RWPE1 (cell line): ENCODE measurements at regions not wholly inside any gene's neighbourhood (a gene's known extent, or its start where the extent isn't known, plus 50 kb on each side); places are given as distances from the start of the nearest gene placed in this dataset.

Experiments used
- CTCF ChIA-PET: fragments of 350-600 bp; sonication (Branson Sonifier 250); formaldehyde crosslinking; extraction: SDS; loops from one replicate; lab custom pipeline; 2021; lab: Yijun Ruan, JAX
- POLR2A ChIA-PET: fragments of 400-600 bp; formaldehyde crosslinking; extraction: SDS; loops from one replicate; lab custom pipeline; 2020; ENCODE audit warnings: antibody characterized with exemption; ENCODE audit not compliant: low non-redundant PET; lab: Yijun Ruan, JAX
- DNase-seq: peaks from one replicate; pipeline ENCODE4 v3.0.0; 2012; ENCODE audit warnings: low spot score
- H3K27ac ChIP-seq: fragments of 450-650 bp; 2 replicates; pipeline ENCODE4 v1.5.1; 2017
- CTCF ChIP-seq: fragments of 450-650 bp; conservative IDR thresholded peaks from 2 replicates; pipeline ENCODE4 v1.5.1; 2017; ENCODE audit warnings: low read depth, mild to moderate bottlenecking

- no peak overlapping the region for H3K27ac ChIP-seq
- CTCF ChIA-PET, result interaction anchor here (0.5 kb wide), 1 partner anchor 882 kb away, joined by 3 read pairs; no protein-coding TSS in a partner anchor
- TF ChIP-seq CTCF, result no peak
- POLR2A ChIA-PET, result no interaction called here
- no peak for DNase-seq
Observed at GRCh38 chr20:39532205-39532604, 570.1 kb downstream of the DHX35 start.

GRCh38 chr20:39528436-39528835 is 566.3 kb downstream of the DHX35 start:
- TF ChIP-seq CTCF, result no peak
- no peak for DNase-seq
- POLR2A ChIA-PET, result no interaction called here
- CTCF ChIA-PET, result no interaction called here
- no peak overlapping the region for H3K27ac ChIP-seq

GRCh38 chr20:39524371-39524911 is 562.3 kb downstream of the DHX35 start:
- no peak overlapping the region for H3K27ac ChIP-seq
- TF ChIP-seq CTCF, result no peak
- ChIA-PET CTCF (no interaction called here), POLR2A (no interaction called here)
- no peak for DNase-seq

- ChIA-PET POLR2A (no interaction called here), CTCF (no interaction called here)
- H3K27ac ChIP-seq, result no peak overlapping the region
- no peak for TF ChIP-seq CTCF
- no peak for DNase-seq
Observed at GRCh38 chr20:39523405-39523804, 561.3 kb downstream of the DHX35 start.

- no peak overlapping the region for H3K27ac ChIP-seq
- no peak for TF ChIP-seq CTCF
- ChIA-PET CTCF (interaction anchor here (0.6 kb wide), 1 partner anchor 1256 kb away, joined by 3 read pairs; no protein-coding TSS in a partner anchor), POLR2A (no interaction called here)
- DNase-seq, result no peak
Observed at GRCh38 chr20:39518654-39519053, 556.5 kb downstream of the DHX35 start.

- DNase-seq, result no peak
- POLR2A ChIA-PET, result no interaction called here
- TF ChIP-seq CTCF, result no peak
- no peak overlapping the region for H3K27ac ChIP-seq
- CTCF ChIA-PET, result interaction anchor here (0.5 kb wide), 1 partner anchor 1101 kb away, joined by 3 read pairs; no protein-coding TSS in a partner anchor
Observed at GRCh38 chr20:39516964-39517363, 554.8 kb downstream of the DHX35 start.
